HepG2 (cell line): ENCODE measurements at regions not wholly inside any gene's neighbourhood (a gene's known extent, or its start where the extent isn't known, plus 50 kb on each side); places are given as distances from the start of the nearest gene placed in this dataset.

ENCODE experiments used
- ATAC-seq: fragments of 200-7000 bp; cut with Tn5 transposase; 3 replicates; pipeline ENCODE4 v1.9.1; 2020; ENCODE audit warnings: mild to moderate bottlenecking, moderate library complexity
- BruUV-seq: library from RNA; stranded (reverse); fragments of 400-500 nt; replicated peaks from 2 replicates; lab custom pipeline; 2021; lab: Mats Ljungman, UMichigan
- CTCF ChIA-PET: fragments of 300-600 bp; formaldehyde crosslinking; extraction: SDS; loops from one replicate; lab custom pipeline; 2021; ENCODE audit warnings: low total read pairs, inconsistent platforms, low intra/inter-chr PET ratio; lab: Yijun Ruan, JAX
- POLR2A ChIA-PET: fragments of 350-600 bp; sonication (Branson Sonifier 250); formaldehyde crosslinking; loops from one replicate; lab custom pipeline; 2020; ENCODE audit warnings: antibody characterized with exemption, inconsistent platforms; lab: Yijun Ruan, JAX
- DNase-seq: peaks from one replicate; pipeline ENCODE4 v3.0.0-alpha.2; 2015; ENCODE audit warnings: low spot score
- FAIRE-seq: peaks from 3 replicates; lab custom pipeline; 2011; peaks lifted over from hg19 to GRCh38; lab: Jason Lieb, UNC
- H2AFZ ChIP-seq: one replicate; pipeline ENCODE4 v1.6.1; 2011; ENCODE audit warnings: low read length, inconsistent platforms
- H3K27ac ChIP-seq: fragments of 300-600 bp; 3 replicates; pipeline ENCODE4 v1.8.0; 2011; ENCODE audit warnings: mixed run types, mild to moderate bottlenecking, mixed read lengths, low read length, inconsistent platforms; ENCODE audit not compliant: insufficient read depth; ENCODE audit errors: extremely low read length
- H3K27me3 ChIP-seq, 2 experiments: fragments of 200-600 bp in 1 of 2; 2 replicates in 1 of 2; 3 replicates in 1 of 2; pipeline versions ENCODE4 v1.6.0 to v1.8.0; 2011; ENCODE audit warnings: low read length in 2 of 2, mild to moderate bottlenecking in 2 of 2, moderate library complexity in 2 of 2, inconsistent platforms in 1 of 2; ENCODE audit not compliant: insufficient read depth in 2 of 2, control insufficient read depth in 1 of 2
- H3K36me3 ChIP-seq, 2 experiments: fragments of 200-600 bp in 1 of 2; replicated peaks in 1 of 2; 2 replicates in 1 of 2; 3 replicates in 1 of 2; pipeline versions ENCODE4 v1.5.1 to v1.8.0; 2011; ENCODE audit warnings: low read length in 2 of 2, inconsistent platforms in 1 of 2; ENCODE audit not compliant: insufficient read depth in 2 of 2, control insufficient read depth in 1 of 2
- H3K4me1 ChIP-seq: 2 replicates; pipeline ENCODE4 v1.5.1; 2012; ENCODE audit warnings: low read length, inconsistent platforms; ENCODE audit not compliant: insufficient read depth
- H3K4me2 ChIP-seq: 2 replicates; pipeline ENCODE4 v1.6.0; 2011; ENCODE audit warnings: low read depth, low read length, inconsistent platforms
- H3K4me3 ChIP-seq, 3 experiments: fragments of 200-600 bp in 1 of 3; sonication (generic), shearing (Covaris generic) in 1 of 3; replicated peaks in 1 of 3; 2 replicates each; pipeline ENCODE4 v1.5.1; 2011 to 2016; ENCODE audit warnings: low read length in 3 of 3, inconsistent platforms in 2 of 3, low read depth in 2 of 3, mild to moderate bottlenecking in 2 of 3, control low read depth in 1 of 3, mixed read lengths in 1 of 3; ENCODE audit not compliant: insufficient read depth in 1 of 3
- H3K79me2 ChIP-seq: one replicate; pipeline ENCODE4 v1.6.1; 2011; ENCODE audit warnings: low read length, inconsistent platforms; ENCODE audit not compliant: insufficient read depth
- H3K9ac ChIP-seq: 2 replicates; pipeline ENCODE4 v1.6.0; 2011; ENCODE audit warnings: mild to moderate bottlenecking, low read depth, low read length, inconsistent platforms; ENCODE audit not compliant: insufficient read depth
- H3K9me3 ChIP-seq: 2 replicates; pipeline ENCODE4 v1.5.1; 2012; ENCODE audit warnings: mild to moderate bottlenecking, low read length
- H4K20me1 ChIP-seq: 2 replicates; pipeline ENCODE4 v1.6.0; 2011; ENCODE audit warnings: inconsistent platforms, mild to moderate bottlenecking, low read length, moderate library complexity; ENCODE audit not compliant: insufficient read depth
- ASH2L ChIP-seq: fragments of 300-600, 200-600 bp; sonication (generic); IDR thresholded peaks from 2 replicates; pipeline ENCODE4 v1.7.0; 2017; ENCODE audit warnings: low read depth, mild to moderate bottlenecking, moderate library complexity, mixed read lengths, low read length; ENCODE audit not compliant: insufficient read length
- ATF1 ChIP-seq: IDR thresholded peaks from 2 replicates; pipeline ENCODE4 v1.6.1; 2016; ENCODE audit warnings: mild to moderate bottlenecking, control low read depth
- EZH2 ChIP-seq: conservative IDR thresholded peaks from 2 replicates; pipeline ENCODE4 v1.6.1; 2012; ENCODE audit warnings: mild to moderate bottlenecking, low read depth, low read length, moderate library complexity
- GLI4 ChIP-seq: sonication (generic); formaldehyde crosslinking; IDR thresholded peaks from 2 replicates; pipeline ENCODE4 v1.5.1; 2020; ENCODE audit warnings: missing genetic modification reagents, mild to moderate bottlenecking, moderate library complexity, borderline replicate concordance
- GTF3A ChIP-seq: sonication (generic); formaldehyde crosslinking; conservative IDR thresholded peaks from 2 replicates; pipeline ENCODE4 v1.4.0; 2020; ENCODE audit warnings: mild to moderate bottlenecking, missing genetic modification reagents
- HDAC6 ChIP-seq: fragments of 200-600 bp; sonication (generic); IDR thresholded peaks from 2 replicates; pipeline ENCODE4 v1.7.0; 2017; ENCODE audit warnings: mild to moderate bottlenecking, antibody characterized with exemption, low read length, low read depth
- HIVEP1 ChIP-seq: sonication (generic); formaldehyde crosslinking; IDR thresholded peaks from 2 replicates; pipeline ENCODE4 v1.4.0; 2020; ENCODE audit warnings: mild to moderate bottlenecking, missing genetic modification reagents
- HMGXB3 ChIP-seq: sonication (generic); formaldehyde crosslinking; IDR thresholded peaks from 2 replicates; pipeline ENCODE4 v1.4.0; 2020; ENCODE audit warnings: missing genetic modification reagents, borderline replicate concordance
- MIXL1 ChIP-seq: IDR thresholded peaks from 2 replicates; pipeline ENCODE4 v1.6.1; 2016
- NR2F1 ChIP-seq, 2 experiments: fragments of 450-650 bp in 1 of 2; formaldehyde crosslinking in 1 of 2; IDR thresholded peaks; 2 replicates each; pipeline versions ENCODE4 v1.5.0 to v1.6.1; 2016 to 2020; ENCODE audit warnings: mild to moderate bottlenecking in 1 of 2, missing compliant biosample characterization in 1 of 2, missing genetic modification reagents in 1 of 2, moderate library complexity in 1 of 2
- STAG1 ChIP-seq: sonication (generic); formaldehyde crosslinking; IDR thresholded peaks from 2 replicates; pipeline ENCODE4 v1.4.0; 2020; ENCODE audit warnings: missing genetic modification reagents
- ZBTB1 ChIP-seq: sonication (generic); formaldehyde crosslinking; IDR thresholded peaks from 2 replicates; pipeline ENCODE4 v1.4.0; 2020; ENCODE audit warnings: missing genetic modification reagents, borderline replicate concordance
- ZNF44 ChIP-seq: sonication (generic); formaldehyde crosslinking; IDR thresholded peaks from 2 replicates; pipeline ENCODE4 v1.5.1; 2020; ENCODE audit warnings: mild to moderate bottlenecking, missing genetic modification reagents
- ZNF781 ChIP-seq: sonication (generic); formaldehyde crosslinking; IDR thresholded peaks from 2 replicates; pipeline ENCODE4 v1.5.1; 2020; ENCODE audit warnings: borderline replicate concordance, mild to moderate bottlenecking, missing genetic modification reagents; ENCODE audit errors: not compliant biosample characterization
- WGBS: methylation state at CpG from one replicate; pipeline ENCODE4 v1.1.6; 2017; ENCODE audit warnings: low lambda C conversion rate; 5-methylcytosine and 5-hydroxymethylcytosine counted together
- in situ Hi-C: cut with HindIII; loops from 2 replicates; pipeline ENCODE4 v1.10.0; 2017; ENCODE audit warnings: low pct_unique_long_range_greater_than_20kb; ENCODE audit not compliant: extremely low pct_ligation_motif_present
- intact Hi-C: fragments of 100-400 bp; cut with micrococcal nuclease; formaldehyde crosslinking; loops from one replicate; pipeline ENCODE4 v1.10.0; 2022; ENCODE audit not compliant: unreplicated experiment
- TF ChIP-seq, protein P1 (sequence below): sonication (generic); formaldehyde crosslinking; IDR thresholded peaks from 2 replicates; pipeline ENCODE4 v1.5.0; 2020; ENCODE audit warnings: mild to moderate bottlenecking, missing genetic modification reagents, borderline replicate concordance

DNA sequence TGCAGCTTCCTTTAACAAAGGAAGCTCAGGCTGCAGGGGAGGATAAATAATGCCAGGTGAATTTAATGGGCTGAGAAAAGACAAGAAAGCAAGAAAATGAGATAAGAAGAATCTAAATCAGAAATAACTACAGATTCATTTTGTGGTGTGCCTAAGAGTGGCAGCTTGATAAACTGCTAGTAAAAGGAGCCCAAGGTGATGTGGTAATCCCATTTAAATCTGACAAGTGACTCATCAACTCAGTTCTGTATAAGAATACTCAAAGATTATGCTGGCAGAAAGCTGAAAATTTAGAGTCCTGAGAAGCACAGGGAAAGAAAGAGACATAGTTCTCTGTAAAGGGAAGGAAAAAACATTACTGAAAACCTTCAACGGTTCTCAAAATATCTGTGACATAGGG is 109.4 kb upstream of the PDE1C start:
- H3K9me3 ChIP-seq: no peaks in the 10 kb centered on the region
- no peak for ATAC-seq
- intact Hi-C loops: no loop called here
- H3K9ac ChIP-seq: no peak overlapping the region
- H2AFZ ChIP-seq: no peak overlapping the region
- H3K79me2 ChIP-seq: no peaks in the 10 kb centered on the region
- no peak for TF ChIP-seq ASH2L
- TF ChIP-seq ZBTB1 (CRISPR knock-in tag): no peak
- TF ChIP-seq ATF1: no peak
- TF ChIP-seq, protein P1, sequence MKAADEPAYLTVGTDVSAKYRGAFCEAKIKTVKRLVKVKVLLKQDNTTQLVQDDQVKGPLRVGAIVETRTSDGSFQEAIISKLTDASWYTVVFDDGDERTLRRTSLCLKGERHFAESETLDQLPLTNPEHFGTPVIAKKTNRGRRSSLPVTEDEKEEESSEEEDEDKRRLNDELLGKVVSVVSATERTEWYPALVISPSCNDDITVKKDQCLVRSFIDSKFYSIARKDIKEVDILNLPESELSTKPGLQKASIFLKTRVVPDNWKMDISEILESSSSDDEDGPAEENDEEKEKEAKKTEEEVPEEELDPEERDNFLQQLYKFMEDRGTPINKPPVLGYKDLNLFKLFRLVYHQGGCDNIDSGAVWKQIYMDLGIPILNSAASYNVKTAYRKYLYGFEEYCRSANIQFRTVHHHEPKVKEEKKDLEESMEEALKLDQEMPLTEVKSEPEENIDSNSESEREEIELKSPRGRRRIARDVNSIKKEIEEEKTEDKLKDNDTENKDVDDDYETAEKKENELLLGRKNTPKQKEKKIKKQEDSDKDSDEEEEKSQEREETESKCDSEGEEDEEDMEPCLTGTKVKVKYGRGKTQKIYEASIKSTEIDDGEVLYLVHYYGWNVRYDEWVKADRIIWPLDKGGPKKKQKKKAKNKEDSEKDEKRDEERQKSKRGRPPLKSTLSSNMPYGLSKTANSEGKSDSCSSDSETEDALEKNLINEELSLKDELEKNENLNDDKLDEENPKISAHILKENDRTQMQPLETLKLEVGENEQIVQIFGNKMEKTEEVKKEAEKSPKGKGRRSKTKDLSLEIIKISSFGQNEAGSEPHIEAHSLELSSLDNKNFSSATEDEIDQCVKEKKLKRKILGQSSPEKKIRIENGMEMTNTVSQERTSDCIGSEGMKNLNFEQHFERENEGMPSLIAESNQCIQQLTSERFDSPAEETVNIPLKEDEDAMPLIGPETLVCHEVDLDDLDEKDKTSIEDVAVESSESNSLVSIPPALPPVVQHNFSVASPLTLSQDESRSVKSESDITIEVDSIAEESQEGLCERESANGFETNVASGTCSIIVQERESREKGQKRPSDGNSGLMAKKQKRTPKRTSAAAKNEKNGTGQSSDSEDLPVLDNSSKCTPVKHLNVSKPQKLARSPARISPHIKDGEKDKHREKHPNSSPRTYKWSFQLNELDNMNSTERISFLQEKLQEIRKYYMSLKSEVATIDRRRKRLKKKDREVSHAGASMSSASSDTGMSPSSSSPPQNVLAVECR (CRISPR knock-in tag): no peak
- TF ChIP-seq HIVEP1: no peak
- TF ChIP-seq HDAC6: no peak
- no peak for TF ChIP-seq GLI4 (CRISPR knock-in tag)
- no peak for TF ChIP-seq ZNF781 (CRISPR knock-in tag)
- TF ChIP-seq MIXL1 (CRISPR knock-in tag): no peak
- TF ChIP-seq GTF3A (CRISPR knock-in tag): no peak
- TF ChIP-seq STAG1: no peak
- TF ChIP-seq EZH2: no peak
- no peak for TF ChIP-seq HMGXB3
- no peak for TF ChIP-seq NR2F1 (CRISPR knock-in tag; IDR thresholded peaks at IDR 0.05)
- TF ChIP-seq ZNF44: no peak
- H3K4me2 ChIP-seq: no peak overlapping the region
- H3K27ac ChIP-seq: no peak overlapping the region
- no peaks in the 10 kb centered on the region for H4K20me1 ChIP-seq
- no peak overlapping the region for H3K4me3 ChIP-seq
- in situ Hi-C loops: no loop called here
- 0% methylated on average over 1 of the region's 1 CpG for WGBS
- no TSS peak for BruUV-seq
- H3K27me3 ChIP-seq: 0 out of 5 replicates have a peak, but pooled peaks cover 0 to 1% of the 10 kb centered on the region in 2 experiments
- H3K4me1 ChIP-seq: no peaks in the 10 kb centered on the region
- H3K36me3 ChIP-seq: no peaks in the 10 kb centered on the region
- FAIRE-seq: no peak
- CTCF ChIA-PET: no interaction called here
- DNase-seq: no peak
- POLR2A ChIA-PET: no interaction called here
